NCI-H524 (cell line): ENCODE measurements at regions not wholly inside any gene's neighbourhood (a gene's known extent, or its start where the extent isn't known, plus 50 kb on each side); places are given as distances from the start of the nearest gene placed in this dataset.
"Not testable (repeated sequence)": the region's sequence is repeated elsewhere in the genome, so short reads cannot be mapped to it uniquely, and the experiment has no call there.

Source experiments
- DNase-seq, 2 experiments: peaks; one replicate each; lab custom pipeline; 2025; lab: John Stamatoyannopoulos, UW

- DNase-seq: not testable (repeated sequence)
Measured at GRCh38 chr7:128561116-128561722, 84.7 kb downstream of the METTL2B start.

DNA sequence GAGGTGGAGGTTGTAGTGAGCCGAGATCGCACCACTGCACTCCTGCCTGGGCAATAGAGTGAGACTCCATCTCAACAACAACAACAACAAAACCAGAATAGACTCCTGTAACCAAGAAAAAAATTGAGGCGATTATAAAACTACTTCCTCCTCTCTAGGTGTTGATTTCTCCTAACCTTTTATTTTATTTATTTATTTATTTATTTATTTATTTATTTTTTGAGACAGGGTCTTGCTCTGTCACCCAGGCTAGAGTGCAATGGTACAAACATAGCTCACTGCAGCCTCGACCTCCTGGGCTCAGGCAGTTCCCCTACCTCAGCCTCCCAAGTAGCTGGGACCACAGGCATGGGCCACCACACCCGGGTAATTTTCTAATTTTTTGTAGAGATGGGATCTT is 86.2 kb downstream of the METTL2B start:
- not testable (repeated sequence) for DNase-seq

- not testable (repeated sequence) for DNase-seq
Measured at GRCh38 chr7:128564123-128564700, 87.7 kb downstream of the METTL2B start.

DNA sequence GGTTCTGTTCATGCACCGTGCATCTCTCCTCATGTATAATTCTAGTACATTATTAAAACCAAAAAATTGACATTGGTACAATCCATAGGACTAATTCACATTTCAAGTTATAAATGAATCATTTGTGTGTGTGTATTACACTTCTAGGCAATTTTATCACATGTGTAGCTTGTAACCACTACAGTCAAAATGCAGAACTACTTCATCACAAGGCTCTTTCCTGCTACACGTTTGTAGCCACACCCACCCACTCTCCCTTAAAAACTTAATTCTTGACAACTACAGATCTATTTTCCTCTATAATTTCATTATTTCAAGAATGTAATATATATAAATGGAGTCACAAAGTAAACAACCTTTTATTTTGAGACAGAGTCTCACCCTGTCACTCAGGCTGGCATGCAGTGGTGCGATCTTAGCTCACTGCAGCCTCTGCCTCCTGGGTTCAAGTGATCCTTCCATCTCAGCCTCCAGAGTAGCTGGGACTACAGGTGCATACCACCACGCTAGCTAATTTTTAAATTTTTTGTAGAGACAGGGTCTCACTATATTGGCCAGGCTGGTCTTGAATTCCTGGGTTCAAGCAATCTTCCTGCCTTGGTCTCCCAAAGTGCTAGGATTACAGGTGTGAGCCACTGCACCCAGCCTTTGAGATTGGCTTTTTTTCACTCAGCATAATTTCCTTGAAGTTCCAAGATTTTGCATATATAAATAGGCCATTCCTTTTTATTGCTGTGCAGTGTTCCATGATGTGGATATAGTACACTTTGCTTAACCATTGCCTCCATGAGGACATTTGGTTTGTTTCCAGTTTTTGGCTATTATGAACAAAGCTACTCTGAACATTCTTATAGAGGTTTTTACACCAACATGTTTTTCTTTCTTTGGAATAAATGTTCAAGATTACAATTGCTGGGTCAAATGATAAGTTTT is 88.7 kb downstream of the METTL2B start:
- DNase-seq: not testable (repeated sequence)

DNA sequence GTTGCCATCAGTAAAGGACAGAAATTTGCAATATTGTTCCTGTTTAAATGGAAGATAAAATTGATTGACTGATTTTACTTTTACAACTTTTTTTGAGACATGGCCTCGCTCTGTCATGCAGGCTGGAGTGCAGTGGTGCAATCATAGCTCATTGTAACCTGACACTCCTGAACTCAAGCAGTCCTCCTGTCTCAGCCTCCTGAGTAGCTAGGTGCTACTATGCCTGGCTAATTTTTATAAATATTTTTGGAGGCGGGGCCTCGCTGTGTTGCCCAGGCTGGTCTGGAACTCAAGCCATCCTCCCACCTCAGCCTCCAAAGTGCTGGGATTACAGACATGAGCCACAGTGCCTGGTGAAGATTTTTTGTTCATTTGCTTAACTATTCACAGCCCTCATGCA is 96.8 kb upstream of the GARIN1A start:
- peak in 1 of 2 experiments; percentile 2 for DNase-seq

DNA sequence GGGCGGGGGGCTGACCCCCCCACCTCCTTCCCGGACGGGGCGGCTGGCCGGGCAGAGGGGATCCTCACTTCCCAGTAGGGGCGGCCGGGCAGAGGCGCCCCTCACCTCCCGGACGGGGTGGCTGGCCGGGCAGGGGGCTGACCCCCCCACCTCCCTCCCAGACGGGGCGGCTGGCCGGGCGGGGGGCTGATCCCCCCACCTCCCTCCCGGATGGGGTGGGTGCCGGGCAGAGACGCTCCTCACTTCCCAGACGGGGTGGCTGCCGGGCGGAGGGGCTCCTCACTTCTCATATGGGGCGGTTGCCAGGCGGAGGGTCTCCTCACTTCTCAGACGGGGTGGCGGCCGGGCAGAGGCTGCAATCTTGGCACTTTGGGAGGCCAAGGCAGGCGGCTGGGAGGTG is 95.1 kb upstream of the GARIN1A start:
- not testable (repeated sequence) for DNase-seq

GRCh38 chr7:128579843-128580242 is 92.2 kb upstream of the GARIN1A start:
- DNase-seq: not testable (repeated sequence)

DNA sequence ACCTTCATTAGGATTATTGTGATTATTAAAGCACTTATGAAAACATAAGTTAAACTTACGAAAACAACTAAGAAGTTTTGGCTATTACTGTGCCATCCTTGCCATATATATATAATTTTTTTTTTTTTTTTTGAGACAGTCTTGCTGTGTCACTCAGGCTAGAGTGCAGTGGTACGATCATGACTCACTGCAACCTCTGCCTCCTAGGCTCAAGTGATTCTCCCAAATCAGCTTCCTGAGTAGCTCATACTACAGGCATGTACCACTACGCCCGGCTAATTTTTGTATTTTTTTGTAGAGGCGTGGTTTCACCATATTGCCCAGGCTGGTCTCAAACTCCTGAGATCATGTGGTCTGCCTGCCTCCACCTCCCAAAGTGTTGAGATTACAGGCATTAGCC is 91.0 kb upstream of the GARIN1A start:
- DNase-seq: not testable (repeated sequence)

DNA sequence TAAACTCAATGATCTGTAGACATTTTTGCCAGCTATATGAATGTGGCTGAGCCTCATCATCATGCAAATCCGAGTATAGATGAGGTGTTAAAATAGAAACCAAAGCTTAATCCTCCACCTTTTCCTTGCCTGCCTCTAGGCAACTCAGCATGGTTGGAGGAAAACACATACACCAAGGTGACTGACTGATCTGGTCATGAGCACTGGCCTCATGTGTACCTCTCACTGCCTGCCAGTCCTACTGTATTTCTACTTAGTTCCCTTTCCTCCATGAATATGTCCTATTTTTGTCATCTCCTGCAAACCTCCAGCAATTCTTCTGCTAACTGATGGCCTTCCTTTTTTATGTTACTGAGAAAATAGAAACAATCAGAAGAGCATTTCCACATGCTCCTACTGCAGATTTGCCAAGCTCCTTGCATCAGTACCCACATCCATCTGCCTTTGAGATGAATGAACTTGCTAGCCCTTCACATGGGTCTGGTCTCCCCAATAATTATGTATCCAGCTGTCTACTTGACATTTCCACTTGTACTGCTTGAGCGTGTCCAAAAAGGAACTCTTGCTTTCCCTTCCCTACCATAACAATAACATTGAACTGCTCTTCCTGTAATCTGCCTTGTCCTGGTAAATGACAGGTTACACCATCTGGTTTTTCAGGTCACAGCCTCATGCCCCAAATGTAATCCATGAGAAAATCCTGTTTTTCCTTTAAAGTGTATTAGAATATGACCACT is 90.1 kb upstream of the GARIN1A start:
- DNase-seq: not testable (repeated sequence)

DNA sequence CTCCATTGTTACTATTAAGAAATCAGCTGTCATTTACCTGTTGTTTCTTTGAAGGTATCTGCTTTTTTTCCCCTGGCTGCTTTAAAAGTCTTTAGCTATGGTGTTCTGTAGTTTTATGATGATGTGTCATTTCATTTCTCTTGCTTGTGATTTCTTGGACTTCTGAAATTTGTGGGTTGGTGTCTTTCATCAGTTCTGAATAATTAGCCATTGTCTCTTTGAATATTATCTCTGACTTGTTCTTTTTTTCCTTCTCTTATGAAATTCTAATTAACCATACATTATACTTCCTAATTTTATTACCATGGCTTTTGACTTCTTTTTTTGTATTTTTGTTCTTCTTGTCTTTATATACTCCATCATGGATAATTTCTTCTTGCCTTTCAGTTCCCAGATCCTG is 85.4 kb upstream of the GARIN1A start:
- DNase-seq: not testable (repeated sequence)

GRCh38 chr7:128591705-128592104 is 80.4 kb upstream of the GARIN1A start:
- no peak for DNase-seq

GRCh38 chr7:128592209-128592608 is 79.9 kb upstream of the GARIN1A start:
- DNase-seq: not testable (repeated sequence)

DNA sequence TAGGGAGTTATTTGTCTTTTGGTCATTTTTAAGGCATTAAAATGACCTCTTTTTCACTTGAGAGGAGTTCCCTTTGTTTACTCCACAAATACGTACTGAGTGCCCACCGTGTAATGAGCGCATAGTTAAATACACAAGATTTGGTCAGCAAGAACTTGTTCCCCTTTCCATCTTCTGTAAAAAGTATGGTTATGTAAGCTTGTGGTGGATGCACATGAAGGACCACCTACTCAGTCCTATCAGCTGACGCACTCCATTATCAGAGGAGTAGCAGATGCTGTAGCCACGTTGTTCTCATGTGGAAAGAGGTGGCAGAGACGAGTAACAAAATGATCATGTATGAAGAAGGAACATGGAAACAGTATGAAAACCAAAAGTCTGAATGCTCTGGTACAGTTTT is 78.0 kb upstream of the GARIN1A start:
- not testable (repeated sequence) for DNase-seq

- not testable (repeated sequence) for DNase-seq
Measured at GRCh38 chr7:128596336-128597128, 75.6 kb upstream of the GARIN1A start.

DNA sequence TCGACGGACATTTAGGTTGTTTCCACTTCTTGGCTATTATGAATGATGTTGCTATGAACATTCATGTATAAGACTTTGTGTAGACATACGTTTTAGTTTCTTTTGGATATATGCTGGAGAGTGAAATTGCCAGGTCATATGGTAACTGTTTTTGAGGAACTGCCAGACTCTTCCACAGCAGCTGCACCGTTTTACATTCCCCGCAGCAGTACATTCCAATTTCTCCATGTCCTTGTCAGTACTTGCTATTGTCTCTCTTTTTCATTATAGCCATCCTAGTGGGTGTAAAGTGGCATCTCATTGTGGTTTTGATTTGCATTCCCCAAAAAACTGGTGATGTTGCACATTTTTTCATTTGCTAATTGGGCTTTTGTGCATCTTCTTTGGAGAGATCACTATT is 73.1 kb upstream of the GARIN1A start:
- not testable (repeated sequence) for DNase-seq

GRCh38 chr7:128608678-128609421 is 63.2 kb upstream of the GARIN1A start:
- peak; percentile 20 to 56 for DNase-seq

- not testable (repeated sequence) for DNase-seq
Measured at GRCh38 chr7:128613366-128613765, 58.7 kb upstream of the GARIN1A start.

DNA sequence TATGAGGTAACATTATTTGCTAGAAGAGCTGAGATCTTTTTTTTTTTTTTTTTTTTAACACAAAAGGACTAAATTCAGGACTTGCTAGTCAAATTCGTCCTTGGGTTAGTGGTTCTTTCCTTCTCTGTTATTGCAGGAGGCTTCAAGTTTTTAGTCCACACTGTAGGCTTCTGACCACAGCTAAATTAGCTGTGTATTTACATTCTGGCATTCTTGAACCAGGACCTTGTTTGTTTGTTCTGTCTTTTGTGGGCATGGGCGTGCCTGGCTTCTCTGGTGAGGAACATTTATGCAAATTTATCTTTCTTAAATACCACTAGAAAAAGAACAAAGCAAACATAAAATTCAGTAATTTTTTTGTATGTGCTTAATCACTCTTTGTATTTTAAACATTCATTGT is 57.3 kb upstream of the GARIN1A start:
- not testable (repeated sequence) for DNase-seq

DNA sequence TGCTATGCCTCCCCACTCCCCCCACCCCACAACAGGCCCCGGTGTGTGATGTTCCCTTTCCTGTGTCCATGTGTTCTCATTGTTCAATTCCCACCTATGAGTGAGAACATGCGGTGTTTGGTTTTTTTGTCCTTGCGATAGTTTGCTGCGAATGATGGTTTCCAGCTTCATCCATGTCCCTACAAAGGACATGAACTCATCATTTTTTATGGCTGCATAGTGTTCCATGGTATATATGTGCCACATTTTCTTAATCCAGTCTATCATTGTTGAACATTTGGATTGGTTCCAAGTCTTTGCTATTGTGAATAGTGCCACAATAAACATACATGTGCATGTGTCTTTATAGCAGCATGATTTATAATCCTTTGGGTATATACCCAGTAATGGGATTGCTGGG is 55.3 kb upstream of the GARIN1A start:
- DNase-seq: not testable (repeated sequence)
